Body of pancreas (tissue), 4 donors: ENCODE measurements at regions not wholly inside any gene's neighbourhood (a gene's known extent, or its start where the extent isn't known, plus 50 kb on each side); places are given as distances from the start of the nearest gene placed in this dataset.

Experiments used
- POLR2A ChIP-seq, 3 donors: fragments of 450-650 bp; IDR thresholded peaks; one replicate each; pipeline ENCODE4 v1.6.1; 2016; ENCODE audit warnings: antibody characterized with exemption in 3 of 3, mild to moderate bottlenecking in 2 of 3
- TF ChIP-seq, protein P1 (sequence below), 7 experiments: fragments of 450-650 bp in 4 of 7; fragments of 200-600 bp in 3 of 7; sonication (generic) in 3 of 7; IDR thresholded peaks; one replicate each; pipeline ENCODE4 v1.5.1; 2016 to 2019; ENCODE audit warnings: antibody characterized with exemption in 7 of 7

DNA sequence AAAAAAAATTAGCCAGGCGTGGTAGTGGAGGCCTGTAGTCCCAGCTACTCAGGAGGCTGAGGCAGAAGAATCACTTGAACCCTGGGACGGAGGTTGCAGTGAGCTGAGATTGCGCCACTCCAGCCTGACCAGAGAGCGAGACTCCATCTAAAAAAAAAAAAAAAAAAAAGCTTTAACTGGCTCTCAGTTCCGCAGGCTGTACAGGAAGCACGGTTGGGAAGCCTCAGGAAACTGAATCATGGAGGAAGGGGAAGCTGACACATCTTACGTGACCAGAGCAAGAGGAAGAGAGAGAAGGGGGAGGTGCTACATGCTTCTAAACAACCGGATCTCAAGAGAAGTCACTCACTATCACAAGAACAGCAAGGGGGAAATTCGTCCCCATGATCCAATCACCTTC lies 505.6 kb upstream of the SLC8A1 start:
- TF ChIP-seq, protein P1, sequence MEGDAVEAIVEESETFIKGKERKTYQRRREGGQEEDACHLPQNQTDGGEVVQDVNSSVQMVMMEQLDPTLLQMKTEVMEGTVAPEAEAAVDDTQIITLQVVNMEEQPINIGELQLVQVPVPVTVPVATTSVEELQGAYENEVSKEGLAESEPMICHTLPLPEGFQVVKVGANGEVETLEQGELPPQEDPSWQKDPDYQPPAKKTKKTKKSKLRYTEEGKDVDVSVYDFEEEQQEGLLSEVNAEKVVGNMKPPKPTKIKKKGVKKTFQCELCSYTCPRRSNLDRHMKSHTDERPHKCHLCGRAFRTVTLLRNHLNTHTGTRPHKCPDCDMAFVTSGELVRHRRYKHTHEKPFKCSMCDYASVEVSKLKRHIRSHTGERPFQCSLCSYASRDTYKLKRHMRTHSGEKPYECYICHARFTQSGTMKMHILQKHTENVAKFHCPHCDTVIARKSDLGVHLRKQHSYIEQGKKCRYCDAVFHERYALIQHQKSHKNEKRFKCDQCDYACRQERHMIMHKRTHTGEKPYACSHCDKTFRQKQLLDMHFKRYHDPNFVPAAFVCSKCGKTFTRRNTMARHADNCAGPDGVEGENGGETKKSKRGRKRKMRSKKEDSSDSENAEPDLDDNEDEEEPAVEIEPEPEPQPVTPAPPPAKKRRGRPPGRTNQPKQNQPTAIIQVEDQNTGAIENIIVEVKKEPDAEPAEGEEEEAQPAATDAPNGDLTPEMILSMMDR (IDR thresholded peaks at IDR 0.05): no peak
- TF ChIP-seq POLR2A (IDR thresholded peaks at IDR 0.05): no peak
